NCI-H1048 (cell line): ENCODE measurements at regions not wholly inside any gene's neighbourhood (a gene's known extent, or its start where the extent isn't known, plus 50 kb on each side); places are given as distances from the start of the nearest gene placed in this dataset.
"Not testable (repeated sequence)": the region's sequence is repeated elsewhere in the genome, so short reads cannot be mapped to it uniquely, and the experiment has no call there.

Experiments used
- DNase-seq: peaks from one replicate; lab custom pipeline; 2025; lab: John Stamatoyannopoulos, UW

DNA sequence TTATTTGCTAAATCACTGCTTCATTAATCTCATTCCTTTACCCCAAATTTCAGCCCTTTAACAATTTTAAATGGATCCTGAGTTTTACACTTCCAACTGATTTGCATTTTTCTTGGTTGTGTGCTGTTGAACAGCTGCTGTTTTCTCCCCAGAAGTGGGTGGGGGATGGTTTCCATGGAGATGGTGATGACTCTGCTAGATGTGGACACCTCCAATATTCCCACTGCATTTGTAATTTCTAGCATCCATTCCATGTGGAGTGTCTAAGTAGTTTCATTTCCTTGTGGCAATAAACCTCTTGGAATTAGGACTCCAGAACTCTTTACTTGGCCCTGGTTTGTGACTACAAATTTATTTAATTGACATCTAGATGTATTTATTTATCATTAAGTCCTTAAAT lies 330.4 kb downstream of the GBA3 start:
- DNase-seq: no peak

- no peak for DNase-seq
Measured at GRCh38 chr4:23022032-23022431, 329.3 kb downstream of the GBA3 start.

DNA sequence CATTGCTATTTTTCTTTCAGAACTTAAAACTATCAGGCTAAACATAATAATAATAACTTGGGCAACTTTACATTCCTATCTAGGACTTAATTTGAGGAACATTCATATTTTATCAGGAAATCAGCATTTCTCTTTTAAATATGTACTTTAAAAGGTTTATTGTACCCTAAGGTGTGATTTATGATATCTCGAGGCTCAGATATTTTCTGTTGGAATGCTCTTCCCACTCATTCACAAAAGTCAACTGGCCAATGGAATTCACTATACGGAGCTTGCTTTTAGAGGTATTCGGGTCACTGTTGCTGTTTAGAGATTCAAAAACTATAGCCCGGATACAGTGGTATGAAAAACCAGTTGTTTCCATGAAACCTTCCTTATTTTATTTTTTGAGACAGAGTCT lies 328.3 kb downstream of the GBA3 start:
- no peak for DNase-seq

DNA sequence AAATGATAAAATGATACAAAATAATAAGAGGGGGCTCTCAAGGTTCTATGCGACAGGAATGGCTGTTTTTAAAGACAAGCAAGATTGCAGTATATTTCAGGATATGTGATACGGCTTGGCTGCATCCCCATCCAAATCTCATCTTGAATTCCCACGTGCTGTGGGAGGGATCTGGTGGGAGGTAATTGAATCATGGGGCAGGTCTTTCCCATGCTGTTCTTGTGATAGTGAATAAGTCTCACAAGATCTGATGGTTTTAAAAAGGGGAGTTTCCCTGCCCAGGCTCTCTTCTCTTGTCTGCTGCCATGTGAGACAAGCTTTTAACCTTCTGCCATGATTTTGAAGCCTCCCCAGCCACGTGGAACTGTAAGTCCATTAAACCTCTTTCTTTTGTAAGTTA lies 327.7 kb downstream of the GBA3 start:
- not testable (repeated sequence) for DNase-seq

DNA sequence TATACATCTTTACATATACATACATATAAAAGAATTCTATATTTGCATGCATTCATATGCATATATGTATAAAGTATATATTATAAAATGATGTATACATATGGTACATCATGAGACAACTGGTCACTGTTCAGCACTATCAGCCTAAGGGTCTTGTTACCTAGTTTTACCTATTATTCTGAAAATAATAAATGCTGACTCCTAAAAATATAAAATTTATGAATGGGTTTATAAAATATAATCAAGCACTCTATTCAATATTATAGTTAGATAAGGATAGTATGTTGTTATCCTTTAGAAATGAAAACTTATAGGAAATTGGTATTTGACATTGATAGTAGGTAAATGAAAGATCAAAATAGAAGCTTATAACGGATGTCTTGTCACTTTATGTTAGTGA lies 324.2 kb downstream of the GBA3 start:
- DNase-seq: no peak

GRCh38 chr4:23015821-23016220 lies 323.1 kb downstream of the GBA3 start:
- DNase-seq: no peak

DNA sequence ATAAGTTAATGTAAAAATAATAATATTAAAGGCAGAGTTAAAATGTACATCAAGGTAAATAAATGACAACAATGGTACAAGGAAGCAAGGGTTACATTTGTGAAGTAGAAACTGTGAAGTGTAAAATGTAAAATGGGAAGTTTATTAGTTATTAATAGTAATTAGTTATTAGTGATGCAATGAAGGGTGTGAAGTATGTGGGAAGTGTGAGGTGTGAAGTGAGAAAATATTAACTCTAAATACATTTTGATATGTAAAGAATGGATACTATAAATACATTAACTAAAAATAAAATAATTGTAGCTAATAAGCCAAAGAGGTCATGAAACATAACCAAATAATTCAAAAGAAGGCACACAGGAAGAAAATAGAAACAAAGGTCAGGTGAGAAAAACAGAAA lies 316.4 kb downstream of the GBA3 start:
- DNase-seq: no peak

GRCh38 chr4:23006756-23007155 lies 314.0 kb downstream of the GBA3 start:
- no peak for DNase-seq

- no peak for DNase-seq
Measured at GRCh38 chr4:23005691-23006090, 313.0 kb downstream of the GBA3 start.

DNA sequence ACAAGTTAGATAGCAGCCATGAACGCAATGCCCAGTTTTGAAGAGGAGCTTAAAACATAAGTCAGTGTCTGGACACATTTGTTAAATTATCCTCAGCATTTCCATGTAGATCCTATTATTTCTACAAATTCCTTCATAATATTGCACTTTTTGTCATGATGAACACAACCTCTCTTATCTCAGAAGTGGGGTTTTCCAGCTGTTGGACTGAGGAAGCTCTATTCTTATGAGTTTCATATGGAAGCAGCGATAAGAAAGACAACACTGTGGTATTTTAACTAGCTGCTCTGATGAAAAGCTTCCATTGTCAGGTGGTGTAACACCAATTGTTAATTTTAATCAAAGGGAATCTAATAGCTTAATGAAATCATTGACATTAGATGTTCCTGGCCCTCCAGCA lies 308.7 kb downstream of the GBA3 start:
- DNase-seq: no peak

GRCh38 chr4:22999419-22999818 lies 306.7 kb downstream of the GBA3 start:
- DNase-seq: no peak

DNA sequence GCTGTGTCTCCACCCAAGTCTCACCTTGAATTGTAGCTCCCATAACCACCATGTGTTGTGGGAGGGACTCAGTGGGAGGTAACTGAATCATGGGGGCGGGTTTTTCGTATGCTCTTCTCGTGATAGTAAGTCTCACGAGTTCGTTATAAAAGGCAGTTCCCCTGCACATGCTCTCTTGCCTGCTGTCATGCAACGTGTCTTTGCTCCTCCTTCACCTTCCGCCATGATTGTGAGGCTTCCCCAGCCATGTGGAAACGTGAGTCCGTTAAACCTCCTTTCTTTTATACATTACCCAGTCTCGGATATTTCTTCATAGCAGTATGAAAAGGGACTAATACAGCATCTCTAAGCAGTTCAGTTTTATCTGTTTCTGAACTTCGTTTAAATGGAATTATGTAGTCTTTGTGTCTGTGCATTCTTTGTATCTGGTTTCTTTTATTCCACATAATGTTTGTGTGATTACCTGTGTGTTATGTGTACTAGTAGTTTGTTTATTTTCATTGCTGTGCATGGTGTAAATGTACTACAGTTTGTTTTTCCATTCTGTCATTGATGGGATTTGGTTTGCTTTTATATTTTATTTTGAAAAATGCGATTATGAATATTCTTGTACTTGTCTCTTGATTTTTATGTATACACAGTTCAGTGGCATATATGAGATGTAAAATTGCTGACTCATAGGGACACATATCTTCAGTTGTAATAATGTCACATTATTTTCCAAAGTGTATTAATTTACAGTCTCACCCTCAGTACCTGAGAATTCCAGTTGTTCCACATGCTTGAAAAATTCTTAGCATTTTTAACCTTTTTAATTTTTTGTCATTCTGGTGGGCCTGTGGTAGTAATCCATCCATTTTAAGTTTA lies 304.9 kb downstream of the GBA3 start:
- DNase-seq: no peak

DNA sequence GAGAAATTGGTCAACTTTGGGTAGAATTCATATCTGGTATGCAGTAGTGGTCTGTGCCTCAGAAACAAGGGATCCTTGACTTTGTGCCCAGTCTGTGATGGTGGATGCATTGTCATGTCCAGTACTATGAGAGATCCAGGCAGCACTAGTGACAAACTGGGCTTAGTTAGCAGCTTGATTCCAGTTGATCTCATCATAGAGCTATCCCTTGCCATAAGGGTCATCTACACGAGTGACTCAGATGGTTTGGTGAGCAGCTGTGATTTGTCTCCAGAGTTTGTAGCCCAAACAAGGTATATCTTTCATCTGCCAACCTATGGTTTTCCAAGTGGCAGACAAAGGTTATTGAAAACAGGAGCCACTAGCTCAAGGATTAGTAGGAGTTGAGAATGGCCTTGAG lies 298.8 kb downstream of the GBA3 start:
- DNase-seq: no peak

DNA sequence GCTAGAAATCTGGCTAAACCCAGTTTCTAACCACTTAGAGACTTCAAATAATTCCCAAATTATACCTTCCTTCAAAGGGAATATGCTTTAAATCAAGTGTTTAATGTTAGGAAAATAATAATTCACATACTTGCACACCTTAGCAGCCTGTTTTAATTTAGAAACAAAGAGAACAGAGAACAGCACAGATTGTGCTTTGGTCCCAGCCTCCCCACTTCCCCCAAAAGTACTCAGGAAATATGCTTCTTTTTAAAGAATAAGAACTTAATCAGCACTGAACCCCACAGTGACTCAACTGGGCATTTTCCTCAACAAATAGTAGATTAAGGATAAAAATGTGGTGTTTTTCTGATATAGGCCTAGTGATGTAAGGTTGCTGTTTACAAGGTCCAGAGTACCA lies 295.8 kb downstream of the GBA3 start:
- no peak for DNase-seq

- DNase-seq: no peak
Measured at GRCh38 chr4:22987870-22988269, 295.1 kb downstream of the GBA3 start.

GRCh38 chr4:22986881-22987280 lies 294.1 kb downstream of the GBA3 start:
- DNase-seq: no peak

GRCh38 chr4:22986262-22986661 lies 293.5 kb downstream of the GBA3 start:
- no peak for DNase-seq

DNA sequence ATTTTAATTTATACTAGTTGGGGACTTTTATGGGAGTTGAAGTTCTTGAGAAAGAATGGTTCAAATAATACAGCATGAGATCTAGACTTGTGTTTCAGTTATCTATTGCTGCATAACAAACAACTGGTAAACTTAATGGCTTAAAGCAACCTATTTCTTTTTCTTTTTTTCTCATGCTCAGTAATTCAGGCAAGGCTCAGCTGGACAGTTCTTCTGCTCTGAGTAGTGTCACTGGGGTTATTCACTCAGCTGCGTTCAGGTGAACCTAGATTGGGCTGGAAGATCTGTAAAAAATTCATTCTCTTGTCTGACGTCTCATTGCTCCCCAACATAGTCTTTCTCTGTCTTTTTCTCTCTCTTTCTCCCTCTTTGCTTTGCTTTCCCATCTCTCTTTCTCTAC lies 291.7 kb downstream of the GBA3 start:
- no peak for DNase-seq

DNA sequence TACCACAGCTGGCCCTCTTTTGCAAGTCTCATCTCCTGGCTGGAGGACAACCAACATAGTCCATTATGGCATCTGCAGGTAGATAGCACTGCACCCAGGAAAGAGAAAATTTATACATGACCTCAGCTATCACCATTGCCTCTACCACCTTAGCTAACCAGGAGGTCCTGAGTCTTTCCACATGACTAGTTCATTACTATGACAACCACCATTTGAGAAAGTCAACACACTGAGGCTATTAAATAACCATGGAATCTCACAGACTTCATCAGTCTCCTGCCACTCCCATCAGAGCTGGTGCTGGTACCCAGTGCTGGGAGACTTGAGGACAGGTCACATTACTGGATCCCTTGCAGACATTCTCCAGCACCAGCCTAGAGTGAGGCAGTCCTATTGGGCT lies 285.9 kb downstream of the GBA3 start:
- no peak for DNase-seq

DNA sequence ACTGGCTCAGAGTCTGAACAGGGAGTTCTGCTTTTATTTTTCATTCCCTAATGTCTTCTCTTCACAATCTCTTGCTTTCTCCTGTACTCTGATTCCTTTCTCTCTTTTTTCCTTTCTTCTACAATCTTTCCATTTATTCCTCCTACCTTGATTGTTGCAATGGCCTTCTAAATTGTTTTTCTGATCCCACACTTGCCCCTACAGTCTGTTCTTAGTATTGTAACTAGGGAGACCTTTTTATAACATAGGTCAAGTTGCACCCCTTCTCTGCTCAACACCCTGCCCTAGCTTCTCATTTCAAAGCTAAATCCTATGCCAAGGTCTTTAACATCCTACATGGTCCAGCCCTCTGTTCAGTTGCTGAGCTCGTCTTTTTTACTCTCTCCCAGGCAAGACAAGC lies 277.9 kb downstream of the GBA3 start:
- DNase-seq: no peak

DNA sequence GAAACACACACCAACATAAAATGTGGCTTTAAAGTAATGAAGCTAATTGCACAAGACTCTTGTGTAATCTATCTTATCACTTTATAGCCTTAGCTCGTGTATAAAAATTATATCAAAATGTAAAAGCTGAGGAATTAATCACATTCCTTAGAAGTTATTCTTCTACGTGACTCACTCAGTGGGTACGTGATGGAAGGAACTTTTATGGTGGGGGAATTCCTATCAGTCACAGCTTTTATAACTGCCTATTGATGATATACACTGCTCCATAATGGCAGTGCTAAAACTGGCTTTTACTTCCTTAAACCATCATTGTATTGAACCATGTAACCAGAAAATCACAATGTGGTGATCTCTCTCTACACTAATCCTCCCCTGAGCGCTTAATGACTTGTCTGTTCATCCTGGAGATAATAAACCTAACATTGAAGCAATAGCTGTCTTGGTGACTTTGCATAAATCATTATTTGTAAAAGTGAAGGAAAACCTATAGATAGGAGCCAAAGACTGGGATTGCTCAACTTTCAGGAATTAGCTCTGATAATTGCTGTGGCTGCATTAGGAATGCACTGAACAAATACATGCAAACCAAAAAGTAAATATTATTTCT lies 276.7 kb downstream of the GBA3 start:
- no peak for DNase-seq

GRCh38 chr4:22962295-22962694 lies 269.6 kb downstream of the GBA3 start:
- no peak for DNase-seq

DNA sequence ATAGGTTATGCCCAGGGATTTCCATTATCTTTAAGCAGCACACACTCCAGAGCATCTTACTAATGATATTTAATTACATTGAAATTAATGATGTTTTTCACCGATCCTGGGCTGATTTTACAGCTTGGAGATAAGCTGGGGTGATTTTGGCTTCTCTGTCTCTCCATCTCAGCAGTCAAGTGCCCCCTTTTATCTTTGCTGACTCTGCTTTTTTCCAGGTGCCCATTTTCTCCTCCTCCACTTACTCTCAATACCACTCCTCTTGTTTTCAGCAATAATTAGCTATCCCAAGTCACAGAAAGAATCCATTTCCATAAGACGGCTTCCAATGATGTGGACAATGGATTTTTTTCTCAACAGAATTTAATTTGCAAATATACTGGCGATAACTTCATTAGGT lies 266.7 kb downstream of the GBA3 start:
- DNase-seq: no peak

- no peak for DNase-seq
Measured at GRCh38 chr4:22957774-22958309, 265.1 kb downstream of the GBA3 start.
